NCI-H510A treated with DMSO at 0.1 percent for 48 hours (cell line): ENCODE measurements at regions not wholly inside any gene's neighbourhood (a gene's known extent, or its start where the extent isn't known, plus 50 kb on each side); places are given as distances from the start of the nearest gene placed in this dataset.

ENCODE experiments used
- DNase-seq: peaks from one replicate; lab custom pipeline; 2025; lab: John Stamatoyannopoulos, UW

DNA sequence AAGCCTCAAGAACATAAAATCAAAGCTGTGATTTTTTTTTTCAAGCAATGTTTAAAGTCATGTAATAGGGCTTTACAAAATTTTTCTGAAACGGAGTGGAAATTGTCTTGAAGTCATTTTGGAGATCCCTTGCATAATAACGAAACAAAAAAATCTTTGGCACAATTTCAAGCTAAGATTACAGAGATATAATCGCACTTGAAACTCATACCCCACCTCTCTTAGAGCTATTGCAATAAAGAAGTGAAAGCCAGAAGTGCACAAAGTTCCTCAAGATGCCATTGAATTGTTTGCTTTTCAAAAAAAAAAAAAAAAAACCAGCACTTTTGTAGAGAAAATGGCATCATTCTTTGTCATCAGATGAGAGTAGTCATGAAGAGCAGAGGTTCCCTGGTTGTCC lies 152.3 kb downstream of the PAX3 start:
- DNase-seq: no peak

DNA sequence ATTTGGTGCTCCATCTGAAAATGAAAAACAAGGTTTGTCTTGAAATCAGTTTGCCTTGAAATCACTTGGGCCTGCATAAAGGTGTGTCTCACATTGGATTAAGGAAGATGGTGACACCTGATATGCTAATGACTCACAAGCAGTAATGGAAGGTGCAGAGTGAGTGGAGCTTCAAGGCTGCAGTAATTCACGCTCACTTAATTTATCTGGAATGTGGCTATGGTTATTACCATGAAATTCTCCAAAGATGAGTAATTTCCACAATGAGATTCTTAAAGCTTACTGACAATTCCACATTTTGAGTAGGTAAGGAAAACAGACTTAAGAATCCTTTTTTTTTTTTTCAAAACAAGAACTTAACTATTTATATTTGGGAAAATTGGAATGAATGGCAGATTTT lies 156.8 kb downstream of the PAX3 start:
- DNase-seq: no peak

DNA sequence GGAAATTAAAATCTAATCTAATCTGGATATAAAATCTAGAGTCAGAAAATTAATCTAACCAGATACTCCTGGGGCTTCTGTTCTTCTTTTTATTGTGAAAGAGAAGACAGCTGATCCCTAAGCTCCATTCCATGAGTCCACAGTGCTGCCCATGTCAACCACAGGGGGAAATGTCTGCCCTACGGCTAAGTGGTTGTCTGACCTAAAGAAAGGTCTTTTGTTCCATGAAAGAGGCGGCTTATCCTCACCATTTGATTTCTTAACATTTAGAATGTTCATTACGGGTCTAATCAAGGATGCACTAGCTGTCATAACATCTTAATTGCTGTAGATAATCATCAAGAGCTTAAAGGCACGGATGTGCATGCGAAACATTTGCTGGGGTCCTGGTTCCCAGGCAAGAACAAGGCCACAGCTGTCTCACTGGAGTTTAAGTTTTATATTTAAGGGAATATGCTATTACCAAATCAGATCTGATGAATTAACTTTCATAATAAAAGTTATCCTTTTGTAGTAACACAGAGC lies 162.6 kb downstream of the PAX3 start:
- no peak for DNase-seq

DNA sequence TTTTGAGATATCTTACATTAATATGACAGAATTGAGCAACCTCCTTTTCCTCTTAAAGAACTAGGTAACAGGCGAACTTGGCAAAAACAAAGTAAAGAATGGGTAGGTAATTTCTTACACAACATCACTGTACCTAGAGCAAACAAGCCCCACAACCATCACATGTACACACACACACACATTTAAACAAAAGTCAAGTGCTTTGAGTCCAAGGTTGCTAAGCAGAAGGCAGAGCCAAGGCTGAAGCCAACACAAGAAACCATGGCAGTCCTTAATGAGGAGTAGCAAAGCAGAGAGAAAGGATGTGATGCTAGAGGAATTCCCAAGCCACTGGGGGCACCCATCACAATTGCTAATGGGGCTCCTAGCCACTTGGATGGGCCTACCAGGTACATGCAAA lies 164.1 kb downstream of the PAX3 start:
- DNase-seq: no peak

DNA sequence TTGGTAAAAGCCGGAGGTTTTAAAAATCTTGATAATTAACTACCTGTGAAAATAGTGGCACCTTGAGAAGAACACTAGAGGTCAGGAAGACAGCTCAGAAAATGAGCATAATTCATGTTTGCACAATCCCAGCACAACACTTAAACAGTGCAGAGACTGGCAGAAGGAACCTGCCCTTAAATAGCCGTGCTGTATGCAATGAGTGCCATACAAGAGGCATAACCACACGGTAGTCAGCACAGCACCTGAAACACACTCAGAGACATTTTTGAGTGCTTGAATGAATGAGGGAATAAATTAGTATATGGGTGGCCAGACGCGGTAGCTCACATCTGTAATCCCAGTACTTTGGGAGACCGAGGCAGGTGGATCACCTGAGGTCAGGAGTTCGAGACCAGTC lies 164.9 kb downstream of the PAX3 start:
- no peak for DNase-seq

DNA sequence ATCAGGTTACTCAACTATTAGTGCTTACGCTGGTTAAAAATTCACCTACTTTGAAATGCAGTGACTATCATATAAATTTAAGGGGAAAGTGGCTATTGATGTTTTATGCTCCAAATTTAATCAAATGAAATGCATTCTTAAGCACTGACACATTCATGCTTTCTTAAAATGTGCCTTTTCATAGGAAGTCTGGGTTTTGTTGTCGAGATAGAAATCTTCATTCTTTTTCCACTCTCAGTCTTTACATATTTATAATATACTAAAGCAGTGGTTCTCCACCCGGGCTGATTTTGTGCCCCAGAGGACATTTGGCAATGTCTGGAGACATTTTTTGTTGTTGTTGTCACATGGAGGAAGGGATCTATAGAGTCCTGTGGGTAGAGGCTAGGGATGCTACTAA lies 167.9 kb downstream of the PAX3 start:
- DNase-seq: no peak

DNA sequence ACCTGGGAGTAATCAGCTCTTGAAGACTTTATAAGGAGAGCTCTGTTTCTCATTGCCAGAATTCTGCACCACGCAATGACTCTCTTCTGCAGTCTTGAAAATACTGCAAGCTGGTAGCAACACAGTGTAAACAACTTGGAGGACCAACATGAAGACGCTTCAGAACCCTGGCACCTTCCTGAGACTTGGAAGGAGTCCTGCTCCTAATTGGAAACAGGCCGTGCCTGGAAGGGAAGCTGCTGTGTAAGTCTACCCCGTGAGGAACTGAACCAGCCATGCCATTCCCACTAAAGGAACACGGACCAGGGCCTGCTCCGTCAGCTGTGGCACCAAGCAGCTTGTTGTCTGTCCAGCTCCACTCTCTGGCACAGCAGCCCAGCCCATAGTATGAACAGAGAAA lies 171.1 kb downstream of the PAX3 start:
- no peak for DNase-seq

DNA sequence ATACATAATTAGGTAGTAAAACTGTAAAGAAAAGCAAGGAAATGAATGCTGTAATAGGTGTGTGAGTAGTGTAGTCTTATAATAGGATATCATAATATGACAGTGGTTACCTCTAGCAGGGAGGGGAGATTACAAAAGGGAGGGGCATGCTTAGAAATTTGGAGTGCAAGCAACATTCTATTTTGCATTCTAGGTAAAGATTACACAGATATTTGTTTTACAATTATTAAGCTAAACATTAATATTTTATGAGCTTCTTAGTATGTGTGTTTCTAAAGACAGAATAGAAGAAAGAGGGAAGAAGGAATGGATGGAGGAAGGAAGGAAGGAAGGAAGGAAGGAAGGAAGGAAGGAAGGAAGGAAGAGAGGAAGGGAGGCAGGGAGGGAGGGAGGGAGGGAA lies 177.9 kb downstream of the PAX3 start:
- no peak for DNase-seq

DNA sequence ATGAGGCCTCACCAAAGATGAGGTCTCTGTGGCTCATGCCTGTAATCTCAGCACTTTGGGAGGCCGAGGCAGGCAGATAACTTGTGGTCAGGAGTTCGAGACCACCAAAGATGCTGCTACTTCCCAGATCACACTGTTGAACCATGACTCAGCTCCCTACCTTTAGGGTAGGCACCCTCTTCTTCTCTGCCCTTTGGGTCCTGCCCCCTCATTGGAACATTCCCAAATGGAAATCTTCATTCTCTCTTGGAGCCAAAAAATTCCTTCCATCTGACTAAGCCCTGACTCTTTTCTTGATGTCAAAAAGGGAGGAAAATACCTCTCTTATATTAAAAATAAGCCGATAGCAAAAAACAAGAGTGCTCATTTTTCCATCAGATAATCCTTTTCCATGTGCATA lies 183.5 kb downstream of the PAX3 start:
- DNase-seq: no peak

DNA sequence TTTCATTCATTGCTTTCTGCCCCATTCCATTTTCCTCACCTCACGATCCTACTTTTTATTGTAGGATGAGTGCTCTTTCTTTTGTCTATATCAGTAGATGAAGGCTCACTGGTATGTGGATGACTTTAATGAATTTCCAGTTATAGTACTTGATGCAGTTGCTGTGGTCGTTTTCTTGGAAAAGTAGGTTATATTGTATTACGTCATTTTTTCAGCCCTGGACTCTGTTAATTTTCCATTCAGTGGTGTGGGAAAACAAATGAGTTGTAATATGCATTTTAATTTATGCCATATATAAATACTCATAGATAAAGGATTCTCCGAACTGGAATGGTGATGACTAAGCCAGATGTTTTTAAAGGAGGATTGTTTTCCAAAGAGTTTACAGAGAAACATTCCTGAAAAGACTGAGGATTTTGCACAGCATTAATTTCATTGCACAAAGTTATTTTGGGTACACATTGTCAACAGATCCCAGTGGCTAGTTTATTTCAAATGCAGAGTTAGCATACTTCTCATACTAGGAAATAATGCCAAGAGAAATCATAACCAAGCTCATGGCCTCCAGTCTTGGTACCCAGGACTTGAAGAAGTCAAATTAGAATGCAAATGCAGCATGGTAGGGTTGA lies 189.7 kb downstream of the PAX3 start:
- no peak for DNase-seq

DNA sequence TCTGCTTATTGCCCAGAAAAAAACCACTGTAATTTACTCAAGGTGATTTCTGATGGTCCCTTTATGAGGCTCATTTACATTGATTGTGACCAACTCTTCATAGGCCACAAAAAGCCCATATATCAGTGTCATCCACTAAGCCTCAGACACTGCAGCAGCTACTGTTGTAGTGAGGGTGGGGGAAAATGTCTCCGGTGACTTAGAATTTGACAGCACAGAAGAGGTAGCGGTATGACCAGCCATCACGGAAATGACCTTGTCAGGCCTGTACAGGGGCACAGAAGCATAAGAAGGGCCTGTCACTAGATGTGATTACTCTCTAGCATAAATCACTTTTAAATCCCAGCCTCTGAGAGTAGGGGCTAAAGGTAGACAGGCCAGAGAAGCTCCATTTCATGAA lies 190.3 kb downstream of the PAX3 start:
- DNase-seq: no peak

DNA sequence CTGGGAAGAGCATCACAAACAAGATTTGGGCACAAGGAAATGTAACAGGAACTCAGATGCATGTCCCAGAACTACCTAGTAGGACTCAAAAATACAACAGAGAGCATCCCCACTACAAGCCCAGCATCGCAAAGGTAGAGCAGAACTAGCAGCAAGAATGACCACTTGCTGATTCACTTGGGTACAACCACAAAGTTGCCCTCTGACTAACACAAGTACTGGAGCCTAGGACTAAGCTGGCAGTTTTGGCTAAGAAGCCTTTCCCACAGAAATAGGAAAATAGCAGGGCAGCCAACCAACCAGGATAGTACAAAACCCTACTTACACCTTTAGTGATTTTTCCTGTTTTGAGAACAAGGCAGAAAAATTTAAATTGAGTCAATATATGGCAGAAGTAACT lies 193.8 kb downstream of the PAX3 start:
- no peak for DNase-seq

DNA sequence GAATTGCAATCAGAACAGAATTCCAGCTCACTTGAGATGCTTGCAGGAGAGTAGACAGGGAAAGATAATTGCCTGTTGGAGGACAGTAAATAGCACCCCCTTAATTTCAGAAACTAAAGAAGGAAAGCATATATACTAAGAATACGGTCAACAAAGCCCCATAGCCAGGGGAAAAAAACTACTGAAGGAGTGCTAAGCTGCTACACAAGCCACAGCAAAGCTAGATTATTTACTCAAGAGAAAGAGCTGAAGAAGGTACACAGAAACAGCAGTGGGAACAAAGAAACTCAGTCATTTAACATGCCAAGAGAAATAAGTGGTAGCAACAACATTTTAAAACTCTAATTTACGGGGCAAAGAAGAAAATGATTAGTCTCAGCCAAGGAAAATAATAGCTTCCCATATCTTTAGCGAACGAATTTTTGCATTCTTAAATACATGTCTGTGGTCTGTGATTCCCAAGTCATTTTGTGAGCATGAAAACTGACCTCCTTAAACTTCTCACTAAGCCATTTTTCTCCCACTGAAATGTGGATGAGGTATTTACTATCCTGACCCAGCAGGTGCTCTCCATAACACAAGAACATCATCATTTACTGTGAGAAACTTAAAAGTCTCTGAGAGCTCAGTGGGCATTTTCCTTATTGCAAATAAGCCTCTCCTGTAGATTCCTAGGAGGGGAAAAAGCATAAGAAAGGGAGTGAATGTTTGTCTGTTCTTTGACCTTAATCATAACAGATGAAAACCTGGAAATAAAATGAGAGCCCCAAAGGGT lies 196.0 kb downstream of the PAX3 start:
- DNase-seq: peak; percentile 41

DNA sequence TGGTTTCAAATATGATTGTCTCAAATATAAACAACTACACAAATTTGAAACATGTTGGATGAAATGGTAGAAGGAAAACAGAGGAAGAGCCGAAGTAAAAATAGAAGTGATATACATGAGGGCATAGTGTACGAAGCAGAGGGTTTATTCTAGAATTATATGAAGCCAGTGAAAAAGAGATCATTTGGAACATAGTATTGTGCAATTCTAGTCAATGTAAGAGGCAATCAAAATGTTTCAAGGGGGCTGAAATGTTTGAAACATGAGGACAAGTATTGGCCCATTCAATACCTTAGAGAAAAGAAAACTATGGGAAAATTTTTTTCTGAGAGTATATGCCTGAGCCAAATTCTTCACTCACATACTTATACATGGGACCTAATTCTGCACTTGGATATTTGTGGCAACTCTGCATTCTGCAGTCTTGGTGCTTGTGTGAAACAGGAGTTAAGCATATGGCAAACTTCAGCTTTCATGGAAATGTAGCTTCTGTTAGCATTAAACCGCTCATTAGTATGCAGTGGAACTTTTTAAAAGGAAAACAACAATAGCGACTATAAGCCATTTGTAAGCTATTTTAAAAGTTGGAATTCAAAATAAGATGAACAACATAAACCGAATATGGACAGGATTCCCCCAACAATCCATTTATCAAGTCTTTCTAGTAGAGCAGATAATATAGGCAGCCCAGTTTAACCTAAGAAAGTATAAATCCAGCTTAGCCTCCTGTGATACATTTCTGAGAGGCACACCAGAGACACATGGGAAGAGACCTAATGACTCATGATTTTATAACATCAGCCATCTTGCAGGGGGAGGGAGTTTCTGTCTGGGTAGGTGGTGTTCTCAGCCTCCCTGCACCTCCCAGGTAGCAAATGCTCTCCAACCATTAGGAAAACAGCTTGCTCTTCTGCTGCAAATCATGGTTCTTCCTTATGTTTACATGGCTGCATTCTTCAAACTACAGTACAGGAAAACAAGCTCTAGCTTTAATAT lies 197.8 kb downstream of the PAX3 start:
- DNase-seq: peak; percentile 20

DNA sequence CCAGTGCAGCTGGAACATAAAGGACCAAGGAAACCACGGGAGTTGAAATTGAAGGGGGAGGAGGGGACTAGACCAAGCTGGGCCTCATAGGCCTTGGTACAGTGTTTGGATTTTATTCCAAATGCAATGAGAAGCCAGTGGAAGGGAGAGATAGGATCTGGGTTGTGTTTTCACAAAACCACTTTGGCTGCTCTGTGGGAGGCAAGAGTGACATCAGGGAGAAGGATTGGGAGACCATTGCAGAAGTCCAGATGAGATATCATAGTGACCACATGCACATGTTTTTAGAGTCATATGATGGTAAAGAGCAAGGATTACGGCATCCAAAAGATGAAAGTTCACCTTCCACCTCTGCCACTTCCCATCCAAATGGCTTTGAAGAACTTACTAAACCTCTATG lies 210.2 kb downstream of the PAX3 start:
- no peak for DNase-seq

DNA sequence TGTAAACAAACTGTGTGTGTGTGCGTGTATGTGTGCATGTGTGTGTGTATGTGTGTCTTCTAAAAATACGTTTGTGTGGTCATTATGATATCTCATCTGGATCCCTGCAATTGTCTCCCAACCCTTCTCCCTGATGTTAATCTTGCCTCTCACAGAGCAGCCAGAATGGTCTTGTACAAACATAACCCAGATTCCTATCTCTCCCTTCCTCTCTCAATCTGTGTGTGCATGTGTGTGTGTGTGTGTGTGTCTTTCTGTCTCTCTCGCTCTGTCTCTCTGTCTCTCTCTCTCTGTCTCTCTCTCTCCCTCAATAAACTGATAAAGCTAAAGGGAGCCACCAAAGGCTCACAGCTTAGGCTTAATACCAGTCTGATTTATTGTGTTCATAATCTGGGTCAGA lies 210.8 kb downstream of the PAX3 start:
- DNase-seq: no peak

DNA sequence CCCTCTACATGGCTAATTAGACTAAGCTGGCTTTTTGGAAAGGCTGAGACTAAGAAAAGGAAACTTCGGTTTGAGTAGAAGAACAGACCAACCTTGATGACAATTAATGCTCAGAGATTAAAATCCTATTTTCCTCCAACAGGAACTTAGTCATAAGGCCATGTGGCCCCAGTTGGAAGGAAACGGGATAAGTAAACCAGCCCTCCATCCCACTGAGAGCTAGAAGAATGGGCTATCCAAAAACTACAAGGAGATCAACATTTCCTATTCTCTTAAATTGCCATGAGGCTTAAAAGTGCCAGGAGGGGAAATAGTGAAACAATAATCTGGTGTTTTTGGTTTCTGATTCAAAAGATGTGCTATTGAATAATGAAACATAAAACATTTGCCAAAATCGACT lies 216.6 kb downstream of the PAX3 start:
- DNase-seq: no peak

DNA sequence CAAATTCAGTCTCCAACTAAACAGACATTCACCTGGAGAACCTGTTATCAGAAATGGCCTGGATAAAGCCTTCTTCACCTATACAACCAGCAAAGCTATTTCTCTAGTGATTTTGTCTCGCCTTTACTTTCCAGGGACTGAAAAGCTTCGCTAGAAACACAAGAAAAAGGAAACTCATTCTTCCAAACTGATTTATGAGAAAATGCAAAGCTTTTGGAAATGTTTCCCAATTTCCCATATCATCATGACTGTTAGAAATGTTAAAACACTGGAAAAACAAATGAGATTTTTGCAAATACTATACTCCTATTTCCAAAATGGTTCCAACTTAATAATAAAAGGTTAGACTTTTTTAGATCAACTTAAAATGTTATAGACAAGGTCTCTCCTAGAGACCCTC lies 218.7 kb downstream of the PAX3 start:
- no peak for DNase-seq

DNA sequence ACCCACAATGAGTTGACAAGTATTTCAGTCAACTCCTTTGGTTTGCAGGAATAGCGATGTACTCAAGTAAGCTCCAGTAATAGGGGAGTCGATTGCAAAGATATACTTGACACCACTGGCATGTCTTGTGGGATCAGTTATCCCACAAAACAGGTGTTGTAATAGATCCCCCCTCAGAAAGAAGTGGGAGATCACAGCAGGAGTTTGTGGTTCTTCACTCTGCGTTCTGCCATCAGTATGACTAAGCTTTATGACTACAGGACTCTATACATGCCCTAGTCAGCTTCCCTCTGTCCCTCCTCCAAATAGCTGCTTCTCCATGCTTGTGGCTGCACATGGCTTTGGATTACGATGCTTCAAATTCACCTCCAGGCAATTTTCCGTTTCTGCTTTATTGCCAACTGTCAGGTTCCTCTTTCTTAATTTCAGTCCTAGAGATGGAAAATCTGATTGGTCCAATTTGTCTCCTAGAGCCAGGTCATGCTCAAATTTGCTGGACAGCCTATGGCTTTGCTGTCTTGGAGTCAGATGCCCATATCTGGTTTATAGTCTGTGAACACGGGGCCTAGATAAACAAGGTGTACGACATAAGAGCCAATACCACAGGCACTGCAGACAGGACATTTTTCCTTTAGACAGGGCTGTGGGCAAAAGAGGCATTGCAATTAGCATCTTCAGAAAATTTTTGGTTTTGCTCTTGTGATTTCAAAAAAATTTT lies 221.7 kb downstream of the PAX3 start:
- DNase-seq: no peak

DNA sequence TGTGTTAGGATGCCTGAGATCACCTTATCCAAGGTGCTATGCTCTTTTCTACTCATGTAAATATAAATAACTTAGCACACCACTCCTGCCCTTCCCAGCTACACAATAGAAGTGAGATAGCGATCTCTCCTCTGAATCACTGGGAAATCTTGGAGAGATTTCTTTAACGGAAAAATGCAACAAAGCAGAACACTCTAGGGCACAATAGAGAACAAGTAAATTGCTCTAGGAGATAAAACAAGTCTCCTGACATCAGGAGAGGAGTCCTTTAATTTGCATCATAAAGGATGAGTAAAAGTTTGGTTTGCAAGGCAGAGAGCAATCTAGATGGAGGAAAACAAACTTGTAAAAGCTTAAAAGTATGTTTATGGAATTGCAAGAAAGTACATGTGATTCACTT lies 224.1 kb downstream of the PAX3 start:
- no peak for DNase-seq

DNA sequence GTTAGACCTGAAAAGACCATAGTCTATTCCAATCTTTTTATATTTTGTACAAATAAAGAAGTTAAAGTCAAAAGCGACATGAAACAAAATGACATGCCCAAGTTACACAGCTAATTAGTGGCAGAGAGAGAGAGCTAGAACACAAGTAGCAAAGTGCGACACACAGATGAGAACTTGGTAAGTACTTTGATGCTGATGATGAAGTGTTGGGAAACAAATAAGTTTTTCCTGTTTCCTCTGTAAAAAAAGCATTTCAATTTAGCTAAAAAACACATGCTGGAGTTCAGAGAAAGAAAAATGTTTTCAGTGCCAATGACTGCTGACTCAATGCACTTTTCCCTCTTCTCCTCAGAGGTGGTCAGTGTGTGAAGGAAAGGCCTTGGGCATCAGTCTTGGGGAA lies 226.9 kb downstream of the PAX3 start:
- DNase-seq: no peak

DNA sequence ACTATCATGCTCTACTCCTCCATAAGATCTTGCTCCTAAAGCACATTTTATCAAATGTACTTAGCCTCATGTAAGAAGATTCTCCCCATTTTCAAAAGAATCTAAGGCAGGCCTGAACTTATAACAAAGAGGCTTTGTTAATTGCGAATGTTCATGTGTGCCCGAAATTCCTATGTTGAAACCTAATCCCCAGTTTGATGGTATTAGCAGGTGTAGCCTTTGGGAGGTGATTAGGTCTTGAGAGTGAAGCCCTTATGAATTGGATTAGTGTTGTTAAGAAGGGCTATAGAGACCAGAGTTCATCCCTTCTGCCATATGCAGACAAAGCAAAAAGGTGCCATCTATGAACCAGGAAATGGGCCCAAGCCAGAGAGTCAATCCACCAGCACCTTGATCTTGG lies 234.5 kb downstream of the PAX3 start:
- no peak for DNase-seq
